ENCODE measurements at regions not wholly inside any gene's neighbourhood (a gene's known extent, or its start where the extent isn't known, plus 50 kb on each side); places are given as distances from the start of the nearest gene placed in this dataset.

DNA sequence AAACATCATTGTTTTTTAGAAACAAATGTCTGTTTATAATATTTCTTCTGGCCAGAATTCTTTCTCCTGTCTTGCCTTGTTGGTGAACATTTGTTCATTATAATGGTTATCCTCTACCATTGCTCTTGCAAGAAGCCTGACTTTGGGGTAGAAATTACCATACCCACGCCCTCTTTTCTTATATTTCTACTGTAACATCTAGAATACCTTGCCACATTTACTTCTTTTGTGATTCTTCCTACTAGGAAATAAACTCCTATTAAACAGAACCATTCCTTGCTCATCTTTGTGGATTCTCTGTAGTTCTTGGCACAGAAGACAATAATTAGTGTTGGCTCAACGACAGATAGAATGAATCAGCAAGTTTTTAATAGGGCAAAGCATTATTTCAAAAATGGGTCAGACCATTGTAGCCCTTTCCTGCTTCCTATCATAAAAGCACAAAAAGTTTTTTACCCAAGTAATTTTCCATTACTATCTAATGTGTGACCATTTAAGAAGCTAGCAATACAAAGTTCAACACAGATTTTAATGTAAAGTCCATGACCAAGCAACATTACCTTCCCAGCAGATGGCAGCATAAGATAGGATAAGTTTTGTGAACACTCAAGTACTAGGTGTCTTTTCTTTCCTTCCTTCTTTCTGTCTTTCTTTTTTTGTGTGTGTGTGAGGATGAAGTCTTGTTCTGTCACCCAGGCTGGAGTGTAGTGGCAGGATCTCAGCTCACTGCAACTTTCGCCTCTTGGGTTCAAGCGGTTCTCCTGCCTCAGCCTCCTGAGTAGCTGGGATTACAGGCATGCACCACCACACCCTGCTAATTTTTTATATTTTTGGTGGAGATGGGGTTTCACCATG lies 270.4 kb downstream of the HGF start:
- DNase-seq (ENCODE audit: low read depth) = peak; percentile 94
- no peak overlapping the region for H3K4me3 ChIP-seq (ENCODE audit: low read depth, low read length)
- peak; percentile 60 for TF ChIP-seq CTCF (IDR thresholded peaks at IDR 0.05; ENCODE audit: insufficient read depth, low read length)

GRCh38 chr7:81498176-81498575 lies 271.7 kb downstream of the HGF start:
- H3K4me3 ChIP-seq (ENCODE audit: low read depth, low read length) = no peak overlapping the region
- no peak for TF ChIP-seq CTCF (IDR thresholded peaks at IDR 0.05; ENCODE audit: insufficient read depth, low read length)
- no peak for DNase-seq (ENCODE audit: low read depth)

GRCh38 chr7:81492910-81493309 lies 276.9 kb downstream of the HGF start:
- TF ChIP-seq CTCF (IDR thresholded peaks at IDR 0.05; ENCODE audit: insufficient read depth, low read length) = no peak
- no peak for DNase-seq (ENCODE audit: low read depth)
- H3K4me3 ChIP-seq (ENCODE audit: low read depth, low read length) = no peak overlapping the region

GRCh38 chr7:81492240-81492639 lies 277.6 kb downstream of the HGF start:
- TF ChIP-seq CTCF (IDR thresholded peaks at IDR 0.05; ENCODE audit: insufficient read depth, low read length) = no peak
- H3K4me3 ChIP-seq (ENCODE audit: low read depth, low read length) = no peak overlapping the region
- no peak for DNase-seq (ENCODE audit: low read depth)

DNA sequence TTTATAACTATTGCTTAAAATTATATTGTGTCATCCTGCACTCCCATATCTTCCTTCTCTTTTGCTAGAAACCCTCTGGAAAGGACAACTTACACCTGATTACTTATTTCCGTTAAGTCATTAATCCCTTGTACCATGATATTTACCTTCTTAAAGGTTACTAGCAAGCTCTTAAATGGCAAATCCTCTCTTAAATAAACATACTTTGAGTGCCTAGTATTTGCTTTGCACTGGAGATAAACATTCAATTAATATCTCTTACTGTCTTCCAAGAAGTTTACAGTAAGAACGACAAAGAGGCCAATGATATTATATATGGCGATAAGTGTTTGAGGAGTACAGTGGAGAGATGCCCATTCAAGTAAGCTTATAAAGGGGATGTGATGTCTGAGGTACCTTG lies 278.3 kb downstream of the HGF start:
- no peak overlapping the region for H3K4me3 ChIP-seq (ENCODE audit: low read depth, low read length)
- no peak for DNase-seq (ENCODE audit: low read depth)
- TF ChIP-seq CTCF (IDR thresholded peaks at IDR 0.05; ENCODE audit: insufficient read depth, low read length) = no peak

GRCh38 chr7:81488210-81488609 lies 281.6 kb downstream of the HGF start:
- no peak for DNase-seq (ENCODE audit: low read depth)
- no peak for TF ChIP-seq CTCF (IDR thresholded peaks at IDR 0.05; ENCODE audit: insufficient read depth, low read length)
- no peak overlapping the region for H3K4me3 ChIP-seq (ENCODE audit: low read depth, low read length)

DNA sequence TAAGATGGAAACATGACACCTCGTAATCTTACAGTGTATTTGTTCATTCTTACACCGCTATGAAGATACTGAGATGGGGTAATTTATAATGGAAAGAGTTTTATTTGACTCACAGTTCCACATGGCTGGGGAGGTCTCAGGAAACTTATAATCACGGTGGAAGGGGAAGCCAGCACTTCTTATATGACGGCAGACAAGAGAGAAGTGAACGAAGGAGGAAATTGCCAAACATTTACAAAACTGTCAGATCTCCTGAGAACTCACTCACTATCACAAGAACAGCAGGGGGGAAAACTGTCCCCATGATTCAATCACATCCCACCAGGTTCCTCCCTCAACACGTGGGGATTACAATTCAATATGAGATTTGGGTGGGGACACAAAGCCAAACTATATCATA lies 282.3 kb downstream of the HGF start:
- TF ChIP-seq CTCF (IDR thresholded peaks at IDR 0.05; ENCODE audit: insufficient read depth, low read length) = no peak
- DNase-seq (ENCODE audit: low read depth) = no peak
- no peak overlapping the region for H3K4me3 ChIP-seq (ENCODE audit: low read depth, low read length)
